BE2C (cell line): ENCODE measurements at regions not wholly inside any gene's neighbourhood (a gene's known extent, or its start where the extent isn't known, plus 50 kb on each side); places are given as distances from the start of the nearest gene placed in this dataset.

Experiments
- DNase-seq: peaks from one replicate; pipeline ENCODE4 v3.0.0-alpha.2; 2020
- H3K27me3 ChIP-seq: fragments of 250-450 bp; sonication (Bioruptor Pico); 2 replicates; pipeline ENCODE4 v1.5.1; 2020; ENCODE audit warnings: mild to moderate bottlenecking
- H3K36me3 ChIP-seq: fragments of 250-450 bp; sonication (Bioruptor Pico); 2 replicates; pipeline ENCODE4 v1.5.1; 2020; ENCODE audit warnings: mild to moderate bottlenecking
- H3K4me1 ChIP-seq: fragments of 250-450 bp; sonication (Bioruptor Pico); 2 replicates; pipeline ENCODE4 v1.5.1; 2020
- H3K4me3 ChIP-seq: 2 replicates; pipeline ENCODE4 v1.5.1; 2011; ENCODE audit warnings: low read depth, low read length
- H3K9me3 ChIP-seq: fragments of 250-450 bp; sonication (Bioruptor Pico); 2 replicates; pipeline ENCODE4 v1.5.1; 2020
- TF ChIP-seq, protein P1 (sequence below): IDR thresholded peaks from 2 replicates; pipeline ENCODE4 v1.5.1; 2012; ENCODE audit warnings: mild to moderate bottlenecking, low read depth, low read length

DNA sequence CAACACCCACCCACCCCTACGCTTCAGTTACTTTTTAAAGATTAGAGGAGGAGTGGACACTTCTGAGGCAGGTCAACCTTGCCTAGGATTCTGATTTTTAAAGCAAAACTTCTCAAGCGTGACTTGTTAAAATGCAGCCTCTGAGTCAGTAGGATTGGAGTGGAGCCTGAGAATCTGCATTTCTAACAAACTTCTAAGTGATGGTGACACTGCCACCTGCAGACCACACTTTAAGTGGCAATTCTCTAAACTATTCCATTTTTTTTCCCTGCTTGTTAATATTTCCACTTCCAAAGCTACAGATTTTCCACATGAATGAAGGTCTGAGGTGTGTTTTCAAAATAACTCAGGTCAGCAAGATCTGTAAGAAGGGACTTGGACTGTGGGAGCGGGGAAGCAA, 171.1 kb upstream of the CCDC150 start:
- H3K36me3 ChIP-seq: no peaks in the 10 kb centered on the region
- no peaks in the 10 kb centered on the region for H3K4me1 ChIP-seq
- no peaks in the 10 kb centered on the region for H3K9me3 ChIP-seq
- no peak for DNase-seq
- no peaks in the 10 kb centered on the region for H3K27me3 ChIP-seq
- H3K4me3 ChIP-seq: no peak overlapping the region
- TF ChIP-seq, protein P1, sequence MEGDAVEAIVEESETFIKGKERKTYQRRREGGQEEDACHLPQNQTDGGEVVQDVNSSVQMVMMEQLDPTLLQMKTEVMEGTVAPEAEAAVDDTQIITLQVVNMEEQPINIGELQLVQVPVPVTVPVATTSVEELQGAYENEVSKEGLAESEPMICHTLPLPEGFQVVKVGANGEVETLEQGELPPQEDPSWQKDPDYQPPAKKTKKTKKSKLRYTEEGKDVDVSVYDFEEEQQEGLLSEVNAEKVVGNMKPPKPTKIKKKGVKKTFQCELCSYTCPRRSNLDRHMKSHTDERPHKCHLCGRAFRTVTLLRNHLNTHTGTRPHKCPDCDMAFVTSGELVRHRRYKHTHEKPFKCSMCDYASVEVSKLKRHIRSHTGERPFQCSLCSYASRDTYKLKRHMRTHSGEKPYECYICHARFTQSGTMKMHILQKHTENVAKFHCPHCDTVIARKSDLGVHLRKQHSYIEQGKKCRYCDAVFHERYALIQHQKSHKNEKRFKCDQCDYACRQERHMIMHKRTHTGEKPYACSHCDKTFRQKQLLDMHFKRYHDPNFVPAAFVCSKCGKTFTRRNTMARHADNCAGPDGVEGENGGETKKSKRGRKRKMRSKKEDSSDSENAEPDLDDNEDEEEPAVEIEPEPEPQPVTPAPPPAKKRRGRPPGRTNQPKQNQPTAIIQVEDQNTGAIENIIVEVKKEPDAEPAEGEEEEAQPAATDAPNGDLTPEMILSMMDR: peak; percentile 23; the same call in 1 of the 2 replicates

- no peaks in the 10 kb centered on the region for H3K9me3 ChIP-seq
- H3K4me1 ChIP-seq: no peaks in the 10 kb centered on the region
- H3K4me3 ChIP-seq: no peak overlapping the region
- no peak for DNase-seq
- H3K36me3 ChIP-seq: no peaks in the 10 kb centered on the region
- H3K27me3 ChIP-seq: no peaks in the 10 kb centered on the region
- TF ChIP-seq, protein P1: no peak
Measured at GRCh38 chr2:196473617-196474016, 165.9 kb upstream of the CCDC150 start.

GRCh38 chr2:196475611-196476010, 163.9 kb upstream of the CCDC150 start:
- H3K9me3 ChIP-seq: no peaks in the 10 kb centered on the region
- no peaks in the 10 kb centered on the region for H3K4me1 ChIP-seq
- no peaks in the 10 kb centered on the region for H3K27me3 ChIP-seq
- H3K4me3 ChIP-seq: no peak overlapping the region
- TF ChIP-seq, protein P1: no peak
- no peak for DNase-seq
- H3K36me3 ChIP-seq: no peaks in the 10 kb centered on the region

GRCh38 chr2:196478588-196478987, 160.9 kb upstream of the CCDC150 start:
- H3K36me3 ChIP-seq: no peaks in the 10 kb centered on the region
- H3K4me3 ChIP-seq: no peak overlapping the region
- H3K9me3 ChIP-seq: no peaks in the 10 kb centered on the region
- no peak for DNase-seq
- TF ChIP-seq, protein P1: no peak
- no peaks in the 10 kb centered on the region for H3K27me3 ChIP-seq
- no peaks in the 10 kb centered on the region for H3K4me1 ChIP-seq

GRCh38 chr2:196479350-196479749, 160.2 kb upstream of the CCDC150 start:
- no peak for DNase-seq
- Histone ChIP-seq H3K27me3 (no peaks in the 10 kb centered on the region), H3K36me3 (no peaks in the 10 kb centered on the region), H3K4me3 (no peak overlapping the region), H3K4me1 (no peaks in the 10 kb centered on the region), H3K9me3 (no peaks in the 10 kb centered on the region)
- TF ChIP-seq, protein P1: no peak

GRCh38 chr2:196480653-196481323, 158.7 kb upstream of the CCDC150 start:
- DNase-seq: no peak
- Histone ChIP-seq H3K4me3 (no peak overlapping the region), H3K4me1 (no peaks in the 10 kb centered on the region), H3K9me3 (no peaks in the 10 kb centered on the region), H3K36me3 (no peaks in the 10 kb centered on the region), H3K27me3 (no peaks in the 10 kb centered on the region)
- TF ChIP-seq, protein P1: no peak
